HG03135 (cell line): ENCODE measurements at regions not wholly inside any gene's neighbourhood (a gene's known extent, or its start where the extent isn't known, plus 50 kb on each side); places are given as distances from the start of the nearest gene placed in this dataset.

Experiments
- ATAC-seq: cut with Tn5 transposase; IDR thresholded peaks from one replicate; pipeline ENCODE4 v1.9.1; 2021; ENCODE audit warnings: mild to moderate bottlenecking, moderate library complexity; ENCODE audit not compliant: unreplicated experiment

- ATAC-seq = no peak
Observed at GRCh38 chr21:28112511-28112910, 880.2 kb downstream of the LTN1 start.

GRCh38 chr21:28111151-28111619 is 881.5 kb downstream of the LTN1 start:
- ATAC-seq = no peak

GRCh38 chr21:28110716-28111115 is 882.0 kb downstream of the LTN1 start:
- ATAC-seq = no peak

- no peak for ATAC-seq
Observed at GRCh38 chr21:28110074-28110473, 882.6 kb downstream of the LTN1 start.

- no peak for ATAC-seq
Observed at GRCh38 chr21:28106370-28106890, 886.2 kb downstream of the LTN1 start.

- no peak for ATAC-seq
Observed at GRCh38 chr21:28104346-28104745, 888.3 kb downstream of the LTN1 start.

GRCh38 chr21:28100366-28100765 is 892.3 kb downstream of the LTN1 start:
- ATAC-seq = no peak

- no peak for ATAC-seq
Observed at GRCh38 chr21:28099001-28099705, 893.5 kb downstream of the LTN1 start.

- ATAC-seq = no peak
Observed at GRCh38 chr21:28091466-28091865, 901.2 kb downstream of the LTN1 start.

- no peak for ATAC-seq
Observed at GRCh38 chr21:28090546-28090945, 902.1 kb downstream of the LTN1 start.

GRCh38 chr21:28089599-28090441 is 902.9 kb downstream of the LTN1 start:
- ATAC-seq = no peak

GRCh38 chr21:28086861-28087581 is 905.7 kb downstream of the LTN1 start:
- ATAC-seq = no peak

- ATAC-seq = no peak
Observed at GRCh38 chr21:28084951-28085350, 907.7 kb downstream of the LTN1 start.

- ATAC-seq = no peak
Observed at GRCh38 chr21:28083350-28083749, 909.3 kb downstream of the LTN1 start.

GRCh38 chr21:28078126-28078525 is 914.6 kb downstream of the LTN1 start:
- no peak for ATAC-seq

- no peak for ATAC-seq
Observed at GRCh38 chr21:28074676-28075075, 918.0 kb downstream of the LTN1 start.

GRCh38 chr21:28072601-28073000 is 920.1 kb downstream of the LTN1 start:
- no peak for ATAC-seq

GRCh38 chr21:28069450-28069923 is 923.2 kb downstream of the LTN1 start:
- ATAC-seq = no peak

- no peak for ATAC-seq
Observed at GRCh38 chr21:28068455-28069358, 924.0 kb downstream of the LTN1 start.
